DMS153 treated with DMSO at 0.1 percent for 48 hours (cell line): ENCODE measurements at regions not wholly inside any gene's neighbourhood (a gene's known extent, or its start where the extent isn't known, plus 50 kb on each side); places are given as distances from the start of the nearest gene placed in this dataset.

Source experiments
- DNase-seq: peaks from one replicate; lab custom pipeline; 2025; ENCODE audit not compliant: unreplicated experiment; lab: John Stamatoyannopoulos, UW

DNA sequence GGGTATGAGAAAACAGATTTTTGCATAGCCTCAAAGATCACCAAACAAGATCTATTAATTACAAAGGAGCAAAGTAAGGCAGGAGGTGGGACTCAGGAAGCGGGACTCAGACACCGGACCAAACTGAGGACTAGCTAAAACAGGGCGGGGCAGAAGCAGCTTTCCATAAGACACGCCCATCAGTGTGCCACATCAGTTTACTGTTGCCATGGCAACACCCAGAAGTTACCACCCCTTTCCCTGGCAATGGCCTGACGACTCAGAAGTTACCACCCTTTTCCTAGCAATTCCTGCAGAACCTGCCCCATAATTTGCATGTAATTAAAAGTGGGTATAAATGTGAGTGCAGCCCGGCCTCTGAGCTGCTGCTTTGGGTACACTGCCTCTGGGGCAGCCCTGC, 173.9 kb downstream of the SHANK2 start:
- no peak for DNase-seq

DNA sequence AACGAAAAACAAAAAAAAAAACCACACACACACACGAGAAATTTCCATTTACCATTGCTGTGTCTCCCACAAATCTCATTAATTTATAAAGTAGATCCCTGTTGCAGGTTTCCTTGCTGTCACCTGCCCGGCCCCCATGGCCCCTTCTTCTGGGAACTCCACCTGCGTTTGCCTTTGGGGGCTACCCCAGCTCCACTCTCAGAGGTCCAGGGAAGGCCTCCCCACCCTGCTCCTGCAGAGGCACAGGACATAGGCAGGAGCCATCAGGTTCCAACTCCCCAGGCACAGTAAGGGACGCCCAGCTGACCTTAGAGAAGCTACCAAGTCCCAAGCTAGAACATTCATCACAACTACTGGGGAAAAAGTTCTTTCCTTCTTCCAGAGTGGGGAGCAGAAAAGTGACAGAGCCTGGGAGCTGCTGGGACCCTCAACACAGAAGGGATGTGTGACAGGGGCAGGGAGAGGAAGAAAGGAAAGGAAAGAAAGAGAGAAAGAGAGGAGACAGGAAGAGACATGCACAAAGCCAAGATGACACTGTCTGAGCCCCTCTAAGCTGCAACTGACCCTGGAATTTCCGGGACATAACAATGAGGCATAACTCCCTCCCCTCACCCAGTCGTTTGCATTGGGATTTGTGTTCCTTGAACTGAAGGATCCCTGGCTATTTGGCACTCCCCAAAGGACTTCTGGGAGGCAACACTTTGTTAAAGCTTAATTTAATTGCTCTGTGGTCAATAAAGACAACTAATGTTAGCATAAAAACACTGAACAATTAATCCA, 175.7 kb downstream of the SHANK2 start:
- DNase-seq = no peak

DNA sequence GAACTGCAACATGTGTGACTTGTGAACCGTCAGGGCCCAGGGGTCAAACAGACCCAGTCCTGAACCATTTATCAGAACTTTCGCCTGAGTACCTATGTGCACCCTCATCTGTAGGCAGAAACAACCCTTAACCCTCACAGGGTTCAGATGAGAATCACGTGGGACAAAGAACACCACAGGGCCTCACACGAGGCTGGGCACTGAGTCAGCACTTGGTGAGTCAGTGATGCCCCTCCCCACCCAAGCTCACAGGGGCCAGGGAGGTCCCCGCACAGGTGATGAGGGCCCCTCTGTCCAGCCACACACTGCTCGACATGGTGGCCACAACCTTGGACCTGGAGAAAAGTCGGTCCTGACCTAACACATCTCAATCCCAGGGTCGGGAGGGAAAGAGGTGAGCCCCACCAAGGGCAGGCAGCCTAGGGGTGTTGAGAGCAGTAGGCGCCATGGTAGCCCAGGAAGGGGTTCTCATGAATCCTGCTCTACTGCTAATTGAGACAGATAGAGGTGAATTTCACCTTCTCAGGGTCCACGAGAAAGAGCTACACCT, 176.4 kb downstream of the SHANK2 start:
- DNase-seq = no peak

DNA sequence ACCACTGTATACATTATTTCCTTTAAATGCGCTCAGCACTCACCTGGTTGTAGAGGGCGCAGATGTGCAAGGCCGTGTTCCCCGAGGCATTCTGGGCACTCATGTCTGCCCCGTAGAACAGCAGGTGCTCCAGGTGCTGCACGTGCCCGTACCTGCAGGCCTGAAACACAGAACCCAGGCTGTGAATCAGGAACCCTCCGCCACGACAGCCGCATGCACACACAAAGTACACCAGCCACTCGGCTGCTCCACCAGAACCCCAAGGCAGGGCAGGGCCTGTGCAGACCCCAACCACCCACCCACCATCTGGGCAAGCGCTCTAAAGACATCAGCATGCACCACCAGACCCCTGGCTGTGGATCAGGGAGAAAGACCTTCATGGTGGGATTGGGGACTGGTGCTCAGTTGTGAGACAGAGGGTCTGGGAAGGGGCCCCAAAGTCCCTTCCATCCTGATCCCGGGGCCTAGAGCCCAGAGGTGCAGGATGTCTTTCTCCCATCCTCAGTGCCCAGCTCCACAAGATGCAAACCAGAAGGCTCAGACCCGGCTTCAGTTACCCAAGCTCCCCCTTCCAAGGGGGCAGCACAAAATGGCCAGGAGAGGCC, 177.2 kb downstream of the SHANK2 start:
- no peak for DNase-seq

DNA sequence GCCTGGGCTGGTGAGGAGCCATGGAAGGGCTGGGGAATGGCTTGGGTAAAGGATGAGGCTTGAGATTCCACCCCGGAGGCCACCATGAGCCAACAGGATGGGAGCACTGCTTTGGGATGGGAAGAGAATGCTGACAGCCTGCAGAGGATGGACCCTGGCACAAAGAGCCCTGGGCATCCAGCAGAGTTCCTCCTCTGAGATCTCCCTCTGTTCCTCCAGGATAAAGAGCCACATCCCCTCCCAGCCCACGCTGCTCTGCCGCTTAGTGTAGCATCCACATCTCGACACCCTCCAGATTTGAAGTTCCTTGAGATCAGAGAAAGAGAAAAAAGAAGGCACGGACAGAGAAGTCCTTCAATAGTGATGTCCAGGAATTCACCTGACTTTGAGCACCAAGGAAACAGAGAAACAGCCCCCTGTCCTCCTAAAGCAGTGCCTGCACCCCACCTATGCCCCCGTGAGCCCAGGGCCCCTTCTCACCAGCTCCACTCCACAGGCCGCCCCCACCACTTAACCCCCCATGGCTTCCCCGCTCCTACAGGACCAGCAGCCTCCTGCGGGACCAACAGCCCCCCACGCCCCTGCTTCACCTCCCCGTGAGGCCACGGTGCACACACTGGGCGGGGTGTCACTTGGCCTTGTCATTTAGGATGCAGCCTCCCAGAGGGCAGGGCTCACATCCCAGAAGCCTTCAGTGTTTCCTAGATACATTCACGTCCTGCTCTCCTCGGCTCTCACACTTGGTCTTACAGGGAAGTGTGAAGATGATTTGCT, 180.5 kb downstream of the SHANK2 start:
- DNase-seq = no peak

DNA sequence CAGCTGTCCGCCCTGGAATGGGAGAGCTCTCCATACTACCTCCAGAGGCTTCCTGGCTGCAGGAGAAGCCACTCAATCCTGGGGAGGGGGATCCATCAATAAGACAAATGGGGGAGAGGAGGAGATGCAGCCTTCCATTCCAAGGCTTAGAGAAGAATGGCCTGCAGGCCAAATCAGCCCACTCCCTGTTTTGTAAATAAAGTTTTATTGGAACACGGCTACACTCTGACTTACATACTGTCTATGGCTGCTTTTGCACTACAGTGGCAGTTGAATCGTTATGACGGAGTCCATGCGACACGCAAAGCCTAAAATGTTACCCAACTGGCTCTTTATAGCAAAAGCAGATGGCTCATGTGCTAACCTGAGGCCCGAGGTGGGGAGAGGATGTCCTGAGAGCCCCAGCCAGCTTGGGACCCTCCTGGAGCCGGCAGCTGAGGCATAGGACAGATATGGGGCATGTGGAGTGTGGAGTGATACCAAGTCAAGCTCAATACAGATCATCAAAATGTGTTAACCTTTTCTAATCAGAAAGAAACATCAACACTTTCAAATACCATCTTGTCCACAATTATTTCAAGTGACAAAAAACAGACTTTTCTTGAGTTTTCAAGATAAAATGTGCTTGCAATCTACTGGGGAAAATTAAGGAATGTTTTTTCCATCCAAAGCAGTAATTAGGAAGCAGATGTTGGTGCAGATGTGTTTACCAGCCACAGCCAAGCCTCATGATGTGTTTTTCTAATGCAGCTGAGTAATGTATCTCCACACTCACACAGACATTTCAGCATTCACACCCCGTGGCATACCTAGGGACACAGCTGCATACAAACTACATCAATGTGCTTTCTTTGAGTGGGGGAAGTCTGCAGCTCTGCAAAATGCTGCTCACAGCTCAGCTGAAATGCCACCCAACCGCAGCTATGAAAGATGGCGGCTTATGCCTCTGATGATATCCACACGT, 181.6 kb downstream of the SHANK2 start:
- DNase-seq = no peak

DNA sequence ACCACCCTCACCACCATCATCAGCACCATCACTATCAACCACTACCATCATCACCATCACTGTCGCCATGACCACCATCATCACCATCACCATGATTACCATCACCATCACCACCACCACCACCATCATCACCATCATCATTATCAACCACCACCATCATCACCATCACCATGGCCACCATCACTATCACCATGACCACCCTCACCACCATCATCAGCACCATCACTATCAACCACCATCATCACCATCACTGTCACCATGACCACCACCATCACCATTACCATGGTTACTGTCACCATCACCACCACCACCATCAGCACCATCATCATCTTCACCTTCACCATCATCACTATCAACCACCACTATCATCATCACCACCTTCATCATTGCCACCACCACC, 183.4 kb downstream of the SHANK2 start:
- DNase-seq = no peak

DNA sequence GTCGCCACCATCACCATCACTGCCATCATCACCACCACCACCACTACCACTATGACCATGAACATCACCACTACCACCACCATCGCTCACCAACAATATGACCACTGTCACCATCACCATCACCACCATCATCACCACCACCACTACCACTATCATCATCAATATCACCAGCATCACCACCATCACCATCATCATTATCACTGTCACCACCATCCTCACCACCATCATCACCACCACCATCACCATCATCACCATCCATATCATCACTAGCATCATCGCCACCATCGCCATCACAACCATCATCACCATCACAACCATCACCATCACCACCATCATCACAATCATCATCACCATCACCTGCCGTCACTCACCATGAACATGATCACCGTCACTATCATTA, 184.6 kb downstream of the SHANK2 start:
- no peak for DNase-seq

DNA sequence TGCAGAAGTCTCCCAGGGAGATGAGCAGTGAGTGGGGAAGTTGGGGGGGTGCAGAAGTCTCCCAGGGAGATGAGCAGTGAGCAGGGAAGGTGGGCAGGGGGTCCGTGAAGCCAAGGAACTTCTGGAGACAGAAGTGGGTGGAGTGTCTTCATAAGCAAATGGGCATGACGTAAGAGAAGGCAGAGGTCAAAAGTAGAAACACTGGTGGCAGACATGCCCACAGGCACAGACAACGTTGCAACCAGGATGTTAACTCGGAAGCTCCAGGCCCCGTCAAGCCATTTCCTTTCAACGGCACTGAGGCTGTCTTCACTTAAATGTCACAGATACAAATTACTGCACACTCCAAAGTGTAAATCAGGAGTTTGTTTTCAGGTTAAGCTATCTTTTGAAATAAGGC, 186.1 kb downstream of the SHANK2 start:
- DNase-seq = no peak

DNA sequence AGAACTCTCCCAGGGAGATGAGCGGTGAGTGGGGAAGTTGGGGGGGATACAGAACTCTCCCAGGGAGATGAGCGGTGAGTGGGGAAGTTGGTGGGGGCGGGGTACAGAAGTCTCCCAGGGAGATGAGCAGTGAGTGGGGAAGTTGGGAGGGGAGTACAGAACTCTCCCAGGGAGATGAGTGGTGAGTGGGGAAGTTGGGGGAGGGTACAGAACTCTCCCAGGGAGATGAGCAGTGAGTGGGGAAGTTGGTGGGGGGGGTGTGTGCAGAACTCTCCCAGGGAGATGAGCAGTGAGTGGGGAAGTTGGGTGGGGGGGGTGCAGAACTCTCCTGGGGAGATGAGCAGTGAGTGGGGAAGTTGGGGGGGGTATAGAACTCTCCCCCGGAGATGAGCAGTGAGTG, 186.5 kb downstream of the SHANK2 start:
- DNase-seq = no peak

DNA sequence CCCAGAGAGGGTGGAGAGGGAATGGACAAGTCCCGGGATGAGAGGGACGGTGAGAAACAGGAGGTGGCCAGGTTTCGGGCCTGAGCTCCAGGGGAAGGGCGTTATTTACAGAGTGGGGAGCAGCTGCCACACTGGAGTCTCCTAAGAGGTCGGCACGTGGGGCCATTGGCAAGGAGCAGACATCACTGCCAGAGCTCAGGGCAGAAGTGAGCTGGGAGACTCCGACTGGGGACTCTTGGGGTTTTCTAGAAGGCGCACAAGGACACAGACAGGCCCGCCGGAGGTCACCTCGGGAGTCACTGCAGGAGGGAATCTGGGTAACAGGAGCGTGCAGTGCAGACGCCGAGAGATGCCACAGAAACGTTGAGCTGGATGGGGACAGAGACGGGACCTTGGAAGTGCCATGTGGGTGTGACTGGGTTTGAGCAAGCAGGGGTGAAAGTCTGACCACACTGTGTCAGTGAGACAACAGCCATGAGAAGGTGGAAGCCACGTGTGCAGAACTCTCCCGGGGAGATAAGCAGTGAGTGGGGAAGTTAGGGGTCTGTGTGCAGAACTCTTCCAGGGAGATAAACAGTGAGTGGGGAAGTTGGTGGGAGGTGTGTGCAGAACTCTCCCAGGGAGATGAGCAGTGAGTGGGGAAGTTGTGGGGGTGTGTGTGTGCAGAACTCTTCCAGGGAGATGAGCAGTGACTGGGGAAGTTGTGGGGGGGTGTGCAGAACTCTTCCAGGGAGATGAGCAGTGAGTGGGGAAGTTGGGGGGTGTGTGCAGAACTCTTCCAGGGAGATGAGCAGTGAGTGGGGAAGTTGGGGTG, 187.5 kb downstream of the SHANK2 start:
- DNase-seq = no peak

DNA sequence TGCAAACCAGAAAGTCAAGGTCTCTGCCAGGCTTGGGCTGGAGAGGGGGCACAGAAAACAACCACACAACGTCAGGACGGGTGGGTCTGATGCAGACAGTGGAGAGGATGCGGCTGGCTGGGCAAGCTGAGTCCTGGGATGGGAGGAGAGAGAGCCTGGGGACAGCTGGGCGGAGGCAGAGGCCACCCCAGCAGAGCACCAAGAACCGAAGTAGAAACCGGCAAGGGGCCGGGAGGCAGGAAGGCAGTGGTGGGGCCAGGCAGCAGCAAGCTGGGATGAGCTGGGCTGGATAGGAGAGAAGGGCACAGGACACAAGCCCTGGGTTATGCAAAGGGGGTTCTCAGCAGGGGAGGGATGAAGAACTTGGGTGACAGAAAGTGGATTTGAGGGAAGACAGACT, 188.2 kb downstream of the SHANK2 start:
- DNase-seq = no peak

DNA sequence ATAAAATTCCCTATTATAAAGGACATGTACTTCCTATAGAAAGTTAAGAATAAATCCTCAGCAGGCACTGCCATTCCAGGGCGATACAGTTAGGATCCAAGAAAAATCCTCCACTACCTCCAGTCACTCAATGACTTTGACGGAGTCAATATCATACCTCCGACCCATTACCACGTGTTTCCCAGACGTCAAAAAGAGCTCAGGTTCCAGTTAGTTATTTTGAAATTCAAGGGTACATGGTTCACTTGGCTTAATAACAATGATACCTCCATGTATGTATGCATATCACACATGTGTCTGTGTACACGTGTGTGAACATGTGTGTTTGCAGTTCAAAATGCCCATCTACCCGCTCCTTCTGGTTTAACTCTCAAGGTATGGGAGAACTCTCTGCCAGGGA, 189.2 kb downstream of the SHANK2 start:
- DNase-seq = no peak

DNA sequence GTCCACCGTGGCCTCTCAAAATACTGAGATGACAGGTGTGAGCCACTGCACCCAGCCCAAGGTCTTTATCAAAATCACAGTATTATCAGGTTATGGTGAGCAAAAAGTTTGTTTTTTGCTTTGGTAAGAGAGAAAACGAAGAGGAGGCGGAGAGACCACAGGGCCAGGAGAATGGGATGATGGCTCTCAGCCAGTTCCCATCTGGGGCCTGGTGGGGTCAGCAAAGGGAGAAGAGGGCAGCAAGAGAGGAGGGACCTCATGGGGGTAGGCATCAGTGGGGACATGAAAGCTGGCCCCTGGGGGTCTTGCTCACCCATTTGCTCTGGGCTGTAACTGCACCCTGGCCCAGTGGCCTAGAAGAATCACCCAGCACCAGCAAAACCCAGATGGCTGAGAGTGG, 190.2 kb downstream of the SHANK2 start:
- DNase-seq = no peak

DNA sequence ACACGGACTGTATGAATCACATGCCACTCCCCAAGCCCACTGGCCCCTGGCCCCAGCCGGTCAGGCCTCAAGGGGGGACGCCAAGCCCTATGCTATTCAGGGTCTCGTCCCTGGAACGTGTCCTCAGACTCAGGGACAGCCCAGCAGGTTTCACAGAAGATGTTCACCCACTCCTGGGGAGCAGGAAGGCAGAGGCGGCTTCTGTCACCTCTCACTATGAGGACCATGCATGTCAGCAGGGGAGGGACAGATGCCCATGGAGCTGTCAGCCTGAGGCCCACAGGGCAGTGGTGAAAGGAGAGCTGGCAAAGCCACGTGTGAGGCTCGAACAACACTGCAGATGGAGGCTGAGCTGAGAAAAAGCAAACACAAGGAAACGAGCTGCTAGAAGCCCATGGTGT, 192.0 kb downstream of the SHANK2 start:
- no peak for DNase-seq

DNA sequence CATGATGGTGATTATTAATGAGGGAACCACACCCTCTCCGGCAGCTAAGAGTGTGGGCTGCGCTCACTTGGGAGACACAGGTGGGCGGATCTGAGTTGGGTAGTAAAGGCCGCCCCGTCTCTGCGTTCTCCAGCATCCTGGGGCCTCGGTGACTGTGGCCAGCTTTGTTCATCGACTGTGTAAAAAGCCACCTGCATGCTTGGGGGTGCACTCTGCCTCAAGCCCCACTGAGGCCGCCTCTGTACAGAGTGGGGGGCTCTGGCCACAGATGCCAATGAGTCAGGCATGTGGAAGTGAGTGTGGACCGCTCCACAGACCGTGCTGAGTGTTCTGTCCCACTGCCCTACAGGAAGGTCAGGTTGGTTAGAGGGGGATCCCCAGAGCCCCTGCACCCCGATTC, 192.7 kb downstream of the SHANK2 start:
- no peak for DNase-seq

DNA sequence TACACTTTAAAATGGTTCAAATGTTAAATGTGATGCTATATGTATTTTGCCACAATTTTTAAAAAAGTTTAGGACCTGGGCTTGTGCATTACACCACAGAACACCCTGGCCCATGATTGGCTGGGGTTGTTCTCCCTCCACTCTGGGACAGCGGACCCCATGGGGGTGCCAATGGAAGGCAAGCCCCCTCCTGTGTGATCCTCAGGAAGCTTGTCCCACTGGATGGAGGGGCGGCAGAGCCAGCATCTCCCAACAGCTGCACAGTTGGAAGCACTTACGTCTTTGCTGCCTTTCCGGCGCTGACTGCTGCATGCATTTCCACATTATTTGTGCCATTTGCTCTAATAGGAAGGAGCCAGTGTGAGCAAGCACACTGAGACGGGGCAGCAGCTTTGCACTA, 196.5 kb downstream of the SHANK2 start:
- DNase-seq = no peak
